CD14-positive monocyte (primary cell): ENCODE measurements at regions not wholly inside any gene's neighbourhood (a gene's known extent, or its start where the extent isn't known, plus 50 kb on each side); places are given as distances from the start of the nearest gene placed in this dataset.

Source experiments
- DNase-seq, 3 donors: peaks; one replicate each; pipeline ENCODE4 v3.0.0-alpha.2; 2011 to 2022
- H2AFZ ChIP-seq: 2 replicates; pipeline ENCODE4 v1.6.0; 2012; ENCODE audit warnings: mild to moderate bottlenecking, low read depth, low read length, inconsistent platforms; ENCODE audit not compliant: insufficient read depth, poor library complexity, severe bottlenecking
- H3K27ac ChIP-seq, 2 donors: 1 replicate in 1 of 2; 2 replicates in 1 of 2; pipeline ENCODE4 v1.5.1; 2012 to 2013; ENCODE audit warnings: low read length in 2 of 2, control low read depth in 1 of 2, inconsistent platforms in 1 of 2, low read depth in 1 of 2, mild to moderate bottlenecking in 1 of 2
- H3K27me3 ChIP-seq, 2 donors: one replicate each; pipeline versions ENCODE4 v1.6.0 to v1.6.1; 2011 to 2013; ENCODE audit warnings: low read length in 2 of 2; ENCODE audit not compliant: control insufficient read depth in 2 of 2, insufficient read depth in 2 of 2
- H3K36me3 ChIP-seq, 2 donors: replicated peaks in 1 of 2; 1 replicate in 1 of 2; 2 replicates in 1 of 2; pipeline versions ENCODE4 v1.5.1 to v1.6.1; 2012 to 2013; ENCODE audit warnings: low read length in 2 of 2, control low read depth in 1 of 2, inconsistent platforms in 1 of 2, mild to moderate bottlenecking in 1 of 2; ENCODE audit not compliant: insufficient read depth in 2 of 2, control insufficient read depth in 1 of 2
- H3K4me1 ChIP-seq, 2 donors: 1 replicate in 1 of 2; 2 replicates in 1 of 2; pipeline versions ENCODE4 v1.5.1 to v1.6.1; 2012 to 2013; ENCODE audit warnings: low read length in 2 of 2, control low read depth in 1 of 2, inconsistent platforms in 1 of 2, mild to moderate bottlenecking in 1 of 2, moderate library complexity in 1 of 2; ENCODE audit not compliant: insufficient read depth in 2 of 2, control insufficient read depth in 1 of 2
- H3K4me2 ChIP-seq: replicated peaks from 2 replicates; pipeline ENCODE3; 2012; ENCODE audit warnings: low read length, moderate library complexity, mild to moderate bottlenecking; ENCODE audit not compliant: poor library complexity, severe bottlenecking; ENCODE audit errors: extremely low read depth
- H3K4me3 ChIP-seq, 3 experiments: fragments of 200-600 bp in 1 of 3; sonication (generic) in 1 of 3; replicated peaks in 1 of 3; 1 replicate in 2 of 3; 2 replicates in 1 of 3; pipeline ENCODE4 v1.5.1; 2011 to 2013; ENCODE audit warnings: low read length in 3 of 3, mild to moderate bottlenecking in 3 of 3, control low read depth in 2 of 3, low read depth in 2 of 3, inconsistent platforms in 1 of 3, moderate library complexity in 1 of 3
- H3K79me2 ChIP-seq: 2 replicates; pipeline ENCODE4 v1.6.0; 2012; ENCODE audit warnings: mild to moderate bottlenecking, control low read depth, inconsistent platforms, low read length, moderate library complexity; ENCODE audit not compliant: insufficient read depth
- H3K9ac ChIP-seq: 2 replicates; pipeline ENCODE4 v1.6.0; 2017; ENCODE audit warnings: low read length, mild to moderate bottlenecking; ENCODE audit not compliant: insufficient read depth, poor library complexity, severe bottlenecking
- H3K9me3 ChIP-seq, 2 donors: replicated peaks in 1 of 2; 1 replicate in 1 of 2; 2 replicates in 1 of 2; pipeline versions ENCODE4 v1.5.1 to v1.6.1; 2012 to 2013; ENCODE audit warnings: low read length in 2 of 2, control low read depth in 1 of 2; ENCODE audit not compliant: control insufficient read depth in 1 of 2, insufficient read depth in 1 of 2
- H4K20me1 ChIP-seq: 2 replicates; pipeline ENCODE4 v1.6.0; 2012; ENCODE audit warnings: mild to moderate bottlenecking, low read length, control low read depth, moderate library complexity; ENCODE audit not compliant: insufficient read depth
- H3K27ac Mint-ChIP-seq, 7 donors: one replicate each; pipeline ENCODE4 v1.8.0; 2020; ENCODE audit warnings: mild to moderate bottlenecking in 7 of 7, mixed read lengths in 7 of 7, moderate library complexity in 6 of 7, inconsistent platforms in 2 of 7
- H3K27me3 Mint-ChIP-seq, 3 donors: one replicate each; pipeline ENCODE4 v1.8.0; 2021 to 2022; ENCODE audit warnings: low read depth in 3 of 3, mild to moderate bottlenecking in 3 of 3, mixed read lengths in 3 of 3, moderate library complexity in 3 of 3, inconsistent platforms in 1 of 3
- H3K36me3 Mint-ChIP-seq, 2 donors: one replicate each; pipeline ENCODE4 v1.8.0; 2020; ENCODE audit warnings: mixed read lengths in 2 of 2, inconsistent platforms in 1 of 2, mild to moderate bottlenecking in 1 of 2
- H3K4me1 Mint-ChIP-seq: one replicate; pipeline ENCODE4 v1.8.0; 2020; ENCODE audit warnings: mild to moderate bottlenecking, mixed read lengths
- H3K4me3 Mint-ChIP-seq, 2 donors: one replicate each; pipeline ENCODE4 v1.8.0; 2020; ENCODE audit warnings: mild to moderate bottlenecking in 2 of 2, mixed read lengths in 2 of 2, moderate library complexity in 1 of 2
- H3K9me3 Mint-ChIP-seq, 7 donors: one replicate each; pipeline ENCODE4 v1.8.0; 2020 to 2022; ENCODE audit warnings: mixed read lengths in 7 of 7, mild to moderate bottlenecking in 6 of 7, moderate library complexity in 6 of 7, inconsistent platforms in 2 of 7
- CTCF ChIP-seq: fragments of 200-600 bp; IDR thresholded peaks from one replicate; pipeline ENCODE4 v1.8.0; 2022; ENCODE audit warnings: antibody characterized with exemption, mild to moderate bottlenecking
- whole genome bisulfite sequencing: methylation state at CpG from one replicate; pipeline ENCODE4 v1.1.5; 2013; ENCODE audit warnings: missing lambda C conversion rate; ENCODE audit not compliant: insufficient coverage; 5-methylcytosine and 5-hydroxymethylcytosine counted together
- intact Hi-C, 2 donors: fragments of 100-400 bp; cut with micrococcal nuclease; formaldehyde crosslinking; loops; one replicate each; pipeline versions ENCODE4 v1.15.0 to v1.15.1; 2023

GRCh38 chr6:163686301-163686700 is 271.8 kb downstream of the QKI start:
- no CpG with 5 or more reads among the region's 2 CpGs for WGBS

GRCh38 chr6:163683105-163683622 is 268.6 kb downstream of the QKI start:
- Histone ChIP-seq H3K36me3 (no peaks in the 10 kb centered on the region), H3K27me3 (peaks cover 11 to 33% of the 10 kb centered on the region in 2 donors), H3K4me3 (no peak overlapping the region), H3K79me2 (no peaks in the 10 kb centered on the region), H3K4me1 (no peaks in the 10 kb centered on the region), H4K20me1 (no peaks in the 10 kb centered on the region), H3K9me3 (no peaks in the 10 kb centered on the region), H3K4me2 (no peak overlapping the region), H3K27ac (no peak overlapping the region), H3K9ac (no peak overlapping the region), H2AFZ (no peak overlapping the region)
- no peak for TF ChIP-seq CTCF
- Mint-ChIP-seq H3K4me3 (peak overlapping the region in 1 of 2 donors; percentile 3), H3K4me1 (peaks cover 2% of the 10 kb centered on the region), H3K9me3 (peaks cover 0 to 6% (median 2%) of the 10 kb centered on the region in 7 donors), H3K36me3 (no peaks in the 10 kb centered on the region), H3K27me3 (peaks cover 8 to 47% (median 16%) of the 10 kb centered on the region in 3 donors), H3K27ac (no peak overlapping the region)
- intact Hi-C loops: no loop called here
- no CpG with 5 or more reads among the region's 1 CpG for WGBS
- DNase-seq: no peak

More at GRCh38 chr6:163686301-163686700, 271.8 kb downstream of the QKI start:
- no peaks in the 10 kb centered on the region for H3K79me2 ChIP-seq
- no peak overlapping the region for H3K27ac ChIP-seq
- H3K4me3 ChIP-seq: no peak overlapping the region
- Mint-ChIP-seq H3K4me1 (no peaks in the 10 kb centered on the region), H3K4me3 (no peak overlapping the region), H3K36me3 (no peaks in the 10 kb centered on the region), H3K27ac (no peak overlapping the region), H3K27me3 (peaks cover 15 to 52% (median 34%) of the 10 kb centered on the region in 3 donors), H3K9me3 (peaks cover 0 to 6% (median 2%) of the 10 kb centered on the region in 7 donors)
- intact Hi-C loops: no loop called here
- H3K9ac ChIP-seq: no peak overlapping the region
- H2AFZ ChIP-seq: no peak overlapping the region
- TF ChIP-seq CTCF: no peak
- no peaks in the 10 kb centered on the region for H3K36me3 ChIP-seq
- no peak overlapping the region for H3K4me2 ChIP-seq
- no peak for DNase-seq
- H3K4me1 ChIP-seq: no peaks in the 10 kb centered on the region
- H4K20me1 ChIP-seq: no peaks in the 10 kb centered on the region
- peaks cover 5 to 29% of the 10 kb centered on the region in 2 donors for H3K27me3 ChIP-seq
- H3K9me3 ChIP-seq: no peaks in the 10 kb centered on the region
